NOMO-1 treated with DMSO at 0.1 percent for 48 hours (cell line): ENCODE measurements at regions not wholly inside any gene's neighbourhood (a gene's known extent, or its start where the extent isn't known, plus 50 kb on each side); places are given as distances from the start of the nearest gene placed in this dataset.
"Not testable (repeated sequence)": the region's sequence is repeated elsewhere in the genome, so short reads cannot be mapped to it uniquely, and the experiment has no call there.

Experiments
- DNase-seq: peaks from one replicate; lab custom pipeline; 2025; ENCODE audit not compliant: unreplicated experiment; lab: John Stamatoyannopoulos, UW

DNA sequence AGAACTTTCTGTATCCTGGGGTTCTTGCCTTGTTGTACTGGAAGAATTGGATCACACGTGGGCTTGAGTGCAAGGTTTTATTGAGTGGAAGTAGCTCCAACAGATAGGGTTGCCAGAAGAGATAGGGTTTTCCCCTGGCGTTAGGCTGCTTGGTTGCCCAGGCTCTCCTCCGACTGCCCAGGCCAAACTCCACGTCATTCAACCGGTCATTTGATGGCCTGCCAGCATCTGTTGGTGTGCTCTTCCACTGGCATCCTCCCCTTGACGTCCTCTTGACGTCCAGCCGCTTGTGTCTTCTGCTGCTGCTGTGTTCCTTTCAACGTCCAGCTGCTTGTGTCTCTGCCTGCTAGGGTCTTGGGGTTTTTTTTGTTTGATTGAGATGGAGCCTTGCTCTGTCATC is 111.2 kb upstream of the XIST start:
- no peak for DNase-seq

- no peak for DNase-seq
Observed at GRCh38 chrX:73962948-73963347, 110.4 kb upstream of the XIST start.

DNA sequence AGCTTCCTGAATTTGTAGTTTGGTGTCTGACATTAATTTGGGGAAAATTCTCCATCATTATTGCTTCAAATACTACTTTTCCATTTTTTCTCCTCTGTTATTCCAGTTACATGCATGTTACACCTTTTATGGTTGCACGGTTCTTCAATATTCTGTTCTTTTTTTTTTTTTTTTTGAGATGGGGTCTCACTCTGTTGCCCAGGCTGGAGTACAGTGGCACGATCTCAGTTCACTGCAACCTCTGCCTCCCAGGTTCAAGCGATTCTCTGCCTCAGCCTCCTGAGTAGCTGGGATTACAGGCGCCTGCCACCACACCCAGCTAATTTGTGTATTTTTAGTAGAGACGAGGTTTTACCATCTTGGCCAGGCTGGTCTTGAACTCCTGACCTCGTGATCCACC is 109.4 kb upstream of the XIST start:
- DNase-seq, result not testable (repeated sequence)

GRCh38 chrX:73944563-73944908 is 92.0 kb upstream of the XIST start:
- no peak for DNase-seq

- peak; percentile 90 for DNase-seq
Observed at GRCh38 chrX:73943693-73944562, 91.4 kb upstream of the XIST start.

DNA sequence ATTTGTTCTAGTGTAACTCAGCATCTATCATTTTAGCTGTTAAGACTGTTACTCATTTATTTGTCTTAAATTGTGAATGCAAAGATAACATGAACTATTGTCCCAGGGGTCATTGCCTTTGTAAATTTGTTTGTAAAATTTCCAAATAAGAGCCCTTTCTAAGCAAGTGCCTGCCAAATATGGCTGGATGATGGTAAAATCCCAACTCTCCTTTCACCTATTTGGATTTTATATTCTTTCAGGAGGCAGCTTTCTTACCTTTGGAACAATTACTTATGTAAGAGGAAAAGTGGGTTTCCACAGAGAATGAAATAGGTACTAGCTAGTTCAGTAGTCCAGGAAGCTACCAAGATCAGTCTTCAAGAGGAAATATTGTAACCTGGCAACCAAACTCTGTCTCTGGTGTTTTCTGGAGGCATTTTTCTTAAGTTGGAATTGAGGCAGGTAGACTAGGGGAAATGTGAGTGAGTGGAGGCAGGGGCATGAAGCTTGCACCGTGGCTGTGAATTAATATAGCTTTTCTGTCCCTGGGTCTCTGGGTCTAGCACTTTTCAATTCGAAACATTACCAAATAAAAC is 88.5 kb upstream of the XIST start:
- no peak for DNase-seq

DNA sequence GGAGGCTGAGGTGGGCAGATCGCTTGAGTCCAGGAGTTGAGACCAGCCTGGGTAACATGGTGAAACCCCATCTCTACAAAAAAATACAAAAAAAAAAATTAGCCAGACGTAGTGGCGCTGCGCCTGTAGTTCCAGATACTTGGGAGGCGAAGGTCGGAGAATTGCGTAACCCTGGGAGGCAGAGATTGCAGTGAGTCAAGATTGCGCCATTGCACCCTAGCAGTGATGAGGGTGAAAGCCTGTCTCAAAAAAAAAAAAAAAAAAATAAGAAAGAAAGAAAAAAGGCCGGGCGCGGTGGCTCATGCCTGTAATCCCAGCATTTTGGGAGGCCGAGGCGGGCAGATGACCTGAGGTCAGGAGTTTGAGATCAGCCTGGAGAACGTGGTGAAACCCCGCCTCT is 85.3 kb upstream of the XIST start:
- peak; percentile 84 for DNase-seq

- no peak for DNase-seq
Observed at GRCh38 chrX:73932522-73932921, 80.0 kb upstream of the XIST start.

DNA sequence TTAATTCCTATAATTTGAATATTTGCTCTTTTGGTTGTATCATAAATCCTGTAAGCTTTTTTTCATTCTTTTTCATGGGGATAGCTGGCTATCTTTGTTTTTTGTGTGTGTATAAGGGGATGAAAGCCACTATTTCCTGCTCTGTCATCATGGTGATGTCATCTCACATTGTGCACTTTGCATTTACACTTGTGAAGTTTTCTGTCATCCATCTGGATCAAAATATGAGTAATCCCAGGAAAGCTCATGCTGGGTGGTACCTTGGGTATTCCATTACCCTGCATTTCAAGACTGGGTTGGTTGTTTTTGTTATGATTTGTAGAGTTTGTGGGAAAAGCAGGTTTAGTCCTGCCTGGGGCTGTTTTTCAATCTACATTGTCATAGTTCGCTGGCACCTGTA is 77.8 kb upstream of the XIST start:
- DNase-seq, result no peak

GRCh38 chrX:73922856-73923455 is 70.4 kb upstream of the XIST start:
- DNase-seq, result no peak

- no peak for DNase-seq
Observed at GRCh38 chrX:73916931-73917667, 64.6 kb upstream of the XIST start.

- DNase-seq, result no peak
Observed at GRCh38 chrX:73916489-73916888, 64.0 kb upstream of the XIST start.

GRCh38 chrX:73914792-73915191 is 62.3 kb upstream of the XIST start:
- DNase-seq, result not testable (repeated sequence)

DNA sequence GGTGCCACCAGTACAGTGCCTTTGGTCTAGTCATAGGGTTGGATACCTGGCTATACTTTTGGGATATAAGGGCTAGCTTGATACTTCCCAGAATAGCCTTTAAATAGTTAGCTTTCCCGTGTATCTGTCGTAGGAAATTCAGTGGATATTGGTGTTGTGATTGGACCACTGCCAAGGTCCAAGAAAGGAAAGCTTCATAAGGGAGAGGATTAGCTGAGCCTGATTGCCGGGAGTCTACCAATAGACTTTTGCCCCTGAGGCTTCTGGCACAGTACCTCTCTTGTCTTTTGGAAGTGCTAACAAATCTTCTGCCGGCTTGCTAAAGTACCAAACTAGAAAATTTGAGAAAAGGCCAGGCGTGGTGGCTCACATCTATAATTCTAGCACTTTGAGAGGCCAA is 61.1 kb upstream of the XIST start:
- no peak for DNase-seq

- not testable (repeated sequence) for DNase-seq
Observed at GRCh38 chrX:73911946-73912345, 59.4 kb upstream of the XIST start.

GRCh38 chrX:73905749-73906374 is 53.3 kb upstream of the XIST start:
- DNase-seq, result not testable (repeated sequence)

DNA sequence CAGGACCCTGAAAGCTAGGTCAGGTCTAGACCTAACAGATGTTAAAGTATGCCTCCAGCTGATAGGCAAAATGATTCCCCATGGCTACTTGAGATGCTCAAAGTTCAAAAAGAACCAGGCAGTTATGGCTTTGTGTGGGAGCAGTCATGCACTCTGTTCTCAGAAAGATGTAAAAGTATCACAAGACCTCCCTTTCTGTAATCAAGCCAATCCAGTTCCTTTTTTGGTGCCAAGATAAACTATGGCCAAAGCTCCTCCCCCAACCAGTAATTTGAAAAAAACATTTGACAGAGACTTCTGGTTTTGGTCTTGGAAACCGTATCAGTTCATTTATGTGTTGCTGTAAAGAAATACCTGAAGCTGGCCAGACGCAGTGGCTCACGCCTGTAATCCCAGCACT is 51.4 kb upstream of the XIST start:
- DNase-seq, result no peak
